ENCODE measurements at regions not wholly inside any gene's neighbourhood (a gene's known extent, or its start where the extent isn't known, plus 50 kb on each side); places are given as distances from the start of the nearest gene placed in this dataset.
"Not testable (repeated sequence)": the region's sequence is repeated elsewhere in the genome, so short reads cannot be mapped to it uniquely, and the experiment has no call there.

- DNase-seq (ENCODE audit: low read depth, low spot score): no peak
Measured at GRCh38 chr18:10119991-10120390, 206.2 kb downstream of the VAPA start.

- DNase-seq (ENCODE audit: low read depth, low spot score): no peak
Measured at GRCh38 chr18:10120622-10121021, 206.8 kb downstream of the VAPA start.

DNA sequence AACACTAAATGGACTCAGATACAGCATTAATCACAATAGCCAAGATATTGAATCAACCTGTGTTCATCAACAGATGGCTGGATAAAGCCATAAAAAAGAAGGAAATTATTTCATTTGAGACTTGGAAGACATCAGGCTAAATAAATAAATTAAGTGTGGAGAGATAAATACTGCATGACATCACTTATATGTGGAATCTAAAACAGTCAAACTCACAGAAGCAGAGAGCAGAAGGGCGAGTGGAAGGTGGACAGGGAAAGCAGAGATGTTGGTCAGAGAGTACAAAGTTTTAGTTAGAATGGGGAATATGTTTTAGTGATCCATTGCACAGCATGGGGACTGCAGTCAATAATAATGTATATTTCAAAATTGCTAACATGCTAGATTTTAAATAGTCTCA lies 207.2 kb downstream of the VAPA start:
- no peak for DNase-seq (ENCODE audit: low read depth, low spot score)

- peak; percentile 86 for DNase-seq (ENCODE audit: low read depth, low spot score)
Measured at GRCh38 chr18:10121786-10122515, 208.1 kb downstream of the VAPA start.

- DNase-seq (ENCODE audit: low read depth, low spot score): peak; percentile 38
Measured at GRCh38 chr18:10122988-10123950, 209.5 kb downstream of the VAPA start.

DNA sequence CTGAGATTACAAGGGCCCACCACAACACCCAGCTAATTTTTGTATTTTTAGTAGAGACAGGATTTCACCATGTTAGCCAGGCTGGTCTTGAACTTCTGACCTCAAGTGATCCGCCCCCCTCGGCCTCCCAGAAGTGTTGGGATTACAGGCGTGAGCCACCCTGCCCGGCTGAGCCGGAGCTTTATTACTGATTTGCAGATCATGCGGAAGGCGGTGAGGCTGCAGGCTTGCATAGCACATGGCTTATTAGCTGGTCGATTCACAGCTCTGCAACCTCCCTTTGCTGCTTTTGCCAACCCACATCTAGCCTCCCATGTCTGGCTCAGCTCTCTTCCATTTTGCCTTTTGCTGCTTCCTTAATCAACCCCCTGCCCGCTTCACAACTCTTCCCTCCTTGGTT lies 210.3 kb downstream of the VAPA start:
- DNase-seq (ENCODE audit: low read depth, low spot score): no peak

GRCh38 chr18:10124557-10124956 lies 210.7 kb downstream of the VAPA start:
- no peak for DNase-seq (ENCODE audit: low read depth, low spot score)

GRCh38 chr18:10124967-10125366 lies 211.2 kb downstream of the VAPA start:
- DNase-seq (ENCODE audit: low read depth, low spot score): no peak

DNA sequence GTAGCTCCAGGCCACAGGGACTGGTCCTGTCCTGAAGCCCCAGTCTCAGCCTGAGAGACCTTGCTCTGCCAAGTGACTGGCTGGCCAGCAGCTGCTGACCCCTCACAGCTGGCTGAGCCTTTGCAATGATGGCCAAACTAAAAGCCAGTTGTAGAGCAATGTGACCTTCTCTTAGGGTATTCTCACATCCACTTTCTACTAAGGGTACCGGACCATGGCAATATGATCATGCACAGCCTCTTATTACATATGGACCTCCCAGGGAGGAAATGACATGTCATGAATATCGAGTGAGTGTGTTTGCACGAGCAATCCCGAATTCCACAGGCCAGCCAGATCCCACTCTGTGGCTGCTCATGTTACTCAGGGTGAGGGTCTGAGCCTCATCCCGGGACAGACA lies 213.9 kb downstream of the VAPA start:
- no peak for DNase-seq (ENCODE audit: low read depth, low spot score)

DNA sequence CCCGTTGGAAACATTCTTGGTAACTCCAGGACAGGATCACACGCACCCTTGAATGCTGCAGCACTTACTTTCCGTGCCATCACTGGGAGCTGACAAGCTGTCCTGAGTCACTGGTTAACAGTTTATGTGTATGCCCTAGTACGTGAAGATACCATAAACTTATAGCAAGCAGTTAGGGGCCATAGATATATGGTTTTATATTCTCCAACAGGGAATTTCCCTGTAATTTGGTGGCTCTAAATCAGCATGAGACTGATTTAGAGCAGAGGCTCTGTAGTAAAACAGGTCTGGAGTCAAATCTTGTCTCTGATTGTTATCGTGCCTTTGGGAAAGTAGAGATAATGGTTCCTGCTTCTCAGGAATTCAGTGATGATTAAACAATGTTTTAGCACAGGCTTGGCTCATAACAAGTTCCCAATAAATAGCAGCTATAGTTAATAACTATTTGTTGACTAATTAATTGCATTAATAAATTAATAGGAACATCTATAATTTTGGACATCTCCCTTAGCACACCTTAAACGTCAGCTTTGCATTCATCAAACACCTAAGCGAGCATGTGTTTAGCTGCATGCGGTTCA lies 215.2 kb downstream of the VAPA start:
- no peak for DNase-seq (ENCODE audit: low read depth, low spot score)

GRCh38 chr18:10130606-10131005 lies 216.8 kb downstream of the VAPA start:
- no peak for DNase-seq (ENCODE audit: low read depth, low spot score)

- DNase-seq (ENCODE audit: low read depth, low spot score): no peak
Measured at GRCh38 chr18:10131081-10131459, 217.3 kb downstream of the VAPA start.

DNA sequence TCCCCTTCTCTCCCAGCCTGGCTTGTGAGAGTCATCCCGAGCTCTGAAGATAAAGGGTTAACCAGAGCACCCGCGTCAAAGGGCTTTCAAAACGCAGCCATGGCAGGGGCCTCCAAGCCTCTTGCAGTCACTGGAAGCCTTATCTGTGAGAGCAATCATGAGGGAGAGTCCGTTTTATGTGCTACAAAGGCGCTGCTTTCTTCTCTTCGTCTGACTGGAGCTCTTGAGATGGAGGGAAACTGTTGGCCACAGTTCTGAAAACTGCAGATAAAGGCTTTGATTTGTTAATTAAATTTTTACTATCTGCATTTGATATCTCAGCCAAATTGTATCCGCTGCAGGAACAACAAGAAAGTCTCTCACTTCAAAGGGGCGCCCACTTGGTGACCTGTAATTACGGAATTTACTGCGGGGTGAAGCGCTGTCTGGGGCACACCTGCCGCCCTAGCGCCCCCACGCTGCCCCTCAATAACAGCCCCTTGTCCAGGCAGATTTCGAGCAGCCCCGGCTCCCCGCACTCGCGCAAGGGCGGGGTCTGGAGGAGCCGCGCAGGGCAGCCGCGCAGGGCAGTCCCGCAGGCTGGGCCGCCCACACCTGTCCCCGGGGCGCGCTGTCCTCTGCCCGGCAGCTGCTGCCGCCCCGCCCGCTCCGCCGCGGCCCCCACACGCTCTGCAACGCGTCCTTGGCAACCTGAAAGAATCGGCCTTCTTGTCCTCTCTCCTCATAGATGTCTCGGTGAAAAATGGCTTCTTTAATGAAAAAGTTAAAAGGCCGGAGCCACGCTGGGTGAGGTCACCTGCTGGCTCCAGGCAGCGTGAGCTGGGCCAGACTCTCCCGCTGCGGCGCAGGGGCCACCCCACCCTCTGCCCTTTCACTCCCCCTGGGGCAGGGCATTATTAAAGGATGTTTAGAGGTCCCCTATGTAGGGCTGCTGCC lies 217.9 kb downstream of the VAPA start:
- peak; percentile 46 for DNase-seq (ENCODE audit: low read depth, low spot score)

GRCh38 chr18:10133516-10133915 lies 219.7 kb downstream of the VAPA start:
- no peak for DNase-seq (ENCODE audit: low read depth, low spot score)

DNA sequence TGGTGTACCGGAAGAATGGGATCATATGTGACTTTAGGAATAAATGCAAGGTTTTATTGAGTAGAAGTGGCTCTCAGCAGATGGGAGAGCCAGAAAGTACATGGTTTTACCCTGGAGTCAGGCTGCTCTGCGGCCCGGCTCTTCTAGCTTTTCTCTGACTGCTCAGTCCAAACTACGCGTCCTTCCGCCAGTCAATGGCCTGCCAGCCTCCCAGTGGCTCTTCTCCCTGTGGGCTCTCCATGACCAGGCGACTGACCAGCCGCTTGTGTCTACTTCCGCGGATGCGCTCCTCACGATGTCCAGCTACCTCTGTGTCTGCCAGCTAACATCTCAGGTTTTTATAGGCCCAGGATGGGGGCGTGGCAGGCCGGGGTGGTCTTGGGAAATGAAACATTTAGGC lies 220.4 kb downstream of the VAPA start:
- DNase-seq (ENCODE audit: low read depth, low spot score): no peak

DNA sequence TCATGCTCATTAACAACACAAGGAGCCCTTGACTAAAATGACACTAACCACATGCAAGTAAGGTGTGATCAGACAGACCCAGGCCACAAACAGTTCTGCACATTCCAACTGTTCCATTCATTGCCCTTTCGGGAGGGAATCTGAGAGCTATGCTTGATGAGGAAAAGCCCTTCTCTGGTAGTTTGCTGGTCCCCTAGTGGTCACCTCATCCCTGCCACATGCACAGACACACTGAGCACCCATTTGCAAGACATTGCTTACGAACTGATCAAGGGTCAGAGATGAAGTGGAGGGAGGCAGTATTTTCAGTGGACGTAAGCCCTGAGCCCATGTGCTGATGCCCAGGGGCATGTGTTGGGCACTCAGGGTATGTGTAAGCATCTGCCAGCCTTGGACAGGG lies 220.9 kb downstream of the VAPA start:
- DNase-seq (ENCODE audit: low read depth, low spot score): not testable (repeated sequence)

DNA sequence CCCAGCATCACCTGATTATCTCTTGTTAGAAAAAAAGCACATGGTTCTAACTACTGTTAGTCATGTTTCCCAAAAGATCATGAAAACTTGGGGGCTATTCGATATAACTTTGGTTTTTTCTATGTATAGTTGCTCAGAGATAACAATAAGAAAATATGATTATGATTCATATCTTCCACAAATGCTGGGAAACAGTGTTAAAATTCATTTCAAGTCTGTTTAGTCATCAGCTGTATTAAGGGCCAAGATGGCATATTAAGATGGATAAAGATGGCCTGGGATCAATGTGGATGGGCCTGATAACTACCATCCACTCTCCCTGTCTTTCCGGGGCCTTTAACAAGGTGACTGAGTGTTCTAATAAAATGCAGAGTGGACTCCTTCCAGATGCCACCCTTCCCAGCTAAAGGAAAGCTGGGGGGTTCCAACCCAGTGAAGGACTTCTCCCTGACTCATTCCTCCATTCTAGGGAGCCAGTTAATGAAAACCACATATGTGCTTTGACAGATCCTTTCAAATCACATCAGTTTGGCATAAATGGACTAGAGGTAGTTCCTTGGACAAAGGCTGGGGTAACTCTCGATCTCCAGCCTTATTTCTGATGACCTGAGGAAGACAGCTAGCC lies 221.6 kb downstream of the VAPA start:
- DNase-seq (ENCODE audit: low read depth, low spot score): no peak

DNA sequence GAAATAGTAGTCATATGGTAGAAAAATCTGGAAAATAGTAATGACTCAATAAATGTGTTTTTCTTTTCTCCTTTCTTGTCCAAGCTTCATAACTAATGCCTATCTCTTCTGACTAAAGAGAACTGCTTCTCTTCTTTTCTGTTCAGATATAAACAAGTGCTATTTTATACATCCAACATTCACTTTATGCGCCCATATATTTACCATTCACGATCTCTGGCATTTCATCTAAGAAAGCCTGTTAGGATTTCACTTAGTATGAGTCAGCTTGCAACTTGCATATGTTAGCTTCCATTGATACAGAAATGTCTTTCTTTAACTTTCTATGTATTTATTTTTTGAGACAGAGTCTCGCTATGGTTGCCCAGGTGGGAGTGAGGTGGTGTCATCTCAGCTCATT lies 224.9 kb downstream of the VAPA start:
- DNase-seq (ENCODE audit: low read depth, low spot score): no peak

GRCh38 chr18:10139783-10140410 lies 226.1 kb downstream of the VAPA start:
- DNase-seq (ENCODE audit: low read depth, low spot score): peak; percentile 50
